OCI-LY7 (cell line): ENCODE measurements at regions not wholly inside any gene's neighbourhood (a gene's known extent, or its start where the extent isn't known, plus 50 kb on each side); places are given as distances from the start of the nearest gene placed in this dataset.

Source experiments
- BruUV-seq: library from RNA; stranded (reverse); fragments of 400-500 nt; replicated peaks from 2 replicates; lab custom pipeline; 2021; lab: Mats Ljungman, UMichigan
- CTCF ChIA-PET: fragments of 300-600 bp; sonication (Branson Sonifier 250); formaldehyde crosslinking; loops from one replicate; lab custom pipeline; 2022; ENCODE audit warnings: antibody characterized with exemption; ENCODE audit not compliant: unreplicated experiment; lab: Charles Lee
- POLR2A ChIA-PET: fragments of 300-600 bp; sonication (Branson Sonifier 250); formaldehyde crosslinking; loops from one replicate; lab custom pipeline; 2022; ENCODE audit warnings: antibody characterized with exemption; lab: Charles Lee
- DNase-seq: peaks from one replicate; pipeline ENCODE4 v3.0.0-alpha.2; 2015; ENCODE audit warnings: low spot score
- H2AFZ ChIP-seq: fragments of 200-600 bp; sonication (generic), shearing (Covaris generic); 2 replicates; pipeline ENCODE4 v1.6.1; 2014; ENCODE audit warnings: mild to moderate bottlenecking, antibody characterized with exemption, low read length, moderate library complexity
- H3K27ac ChIP-seq: fragments of 200-600 bp; sonication (generic); 2 replicates; pipeline ENCODE4 v1.5.1; 2014; ENCODE audit warnings: mixed run types, low read depth, mild to moderate bottlenecking, moderate library complexity, low read length, inconsistent platforms; ENCODE audit not compliant: poor library complexity, severe bottlenecking
- H3K36me3 ChIP-seq: fragments of 200-600 bp; sonication (generic); 2 replicates; pipeline ENCODE4 v1.6.1; 2014; ENCODE audit warnings: mild to moderate bottlenecking, antibody characterized with exemption, low read length, moderate library complexity, mixed read lengths; ENCODE audit not compliant: insufficient read depth
- H3K4me1 ChIP-seq: fragments of 200-600 bp; sonication (generic); 2 replicates; pipeline ENCODE4 v1.5.1; 2014; ENCODE audit warnings: mild to moderate bottlenecking, low read length; ENCODE audit not compliant: insufficient read depth, poor library complexity, severe bottlenecking
- H3K4me2 ChIP-seq: fragments of 200-600 bp; sonication (generic); 2 replicates; pipeline ENCODE4 v1.6.1; 2014; ENCODE audit warnings: mild to moderate bottlenecking, low read length
- H3K4me3 ChIP-seq: fragments of 200-600 bp; sonication (generic); 2 replicates; pipeline ENCODE4 v1.5.1; 2014; ENCODE audit warnings: mild to moderate bottlenecking, low read depth, low read length; ENCODE audit not compliant: poor library complexity, severe bottlenecking
- H3K79me2 ChIP-seq: fragments of 200-600 bp; sonication (generic); 2 replicates; pipeline ENCODE4 v1.6.1; 2016; ENCODE audit warnings: low read depth, mild to moderate bottlenecking, low read length, moderate library complexity, mixed read lengths; ENCODE audit not compliant: insufficient read depth
- H3K9me2 ChIP-seq: fragments of 200-600 bp; sonication (generic); 2 replicates; pipeline ENCODE4 v1.6.1; 2016; ENCODE audit warnings: mild to moderate bottlenecking, low read length, mixed read lengths; ENCODE audit not compliant: insufficient read depth
- H3K9me3 ChIP-seq: fragments of 200-600 bp; sonication (generic); 2 replicates; pipeline ENCODE4 v1.6.1; 2014; ENCODE audit warnings: mild to moderate bottlenecking, mixed run types, low read length, mixed read lengths
- H4K20me1 ChIP-seq: fragments of 200-600 bp; sonication (generic); 2 replicates; pipeline ENCODE4 v1.6.1; 2014; ENCODE audit warnings: mild to moderate bottlenecking, antibody characterized with exemption, low read length, moderate library complexity, mixed read lengths; ENCODE audit not compliant: insufficient read depth
- CTCF ChIP-seq: fragments of 200-600 bp; sonication (generic); conservative IDR thresholded peaks from 2 replicates; pipeline ENCODE4 v1.5.1; 2014; ENCODE audit warnings: mild to moderate bottlenecking, antibody characterized with exemption, low read length, moderate library complexity, mixed read lengths
- EZH2phosphoT487 ChIP-seq: fragments of 200-600 bp; sonication (generic); IDR thresholded peaks from 2 replicates; pipeline ENCODE4 v1.6.1; 2018; ENCODE audit warnings: low read depth, borderline replicate concordance, mild to moderate bottlenecking, mixed run types, antibody characterized with exemption, low read length, moderate library complexity, mixed read lengths
- intact Hi-C: fragments of 100-400 bp; cut with micrococcal nuclease; formaldehyde crosslinking; loops from one replicate; pipeline ENCODE4 v1.10.0; 2022; ENCODE audit not compliant: unreplicated experiment

DNA sequence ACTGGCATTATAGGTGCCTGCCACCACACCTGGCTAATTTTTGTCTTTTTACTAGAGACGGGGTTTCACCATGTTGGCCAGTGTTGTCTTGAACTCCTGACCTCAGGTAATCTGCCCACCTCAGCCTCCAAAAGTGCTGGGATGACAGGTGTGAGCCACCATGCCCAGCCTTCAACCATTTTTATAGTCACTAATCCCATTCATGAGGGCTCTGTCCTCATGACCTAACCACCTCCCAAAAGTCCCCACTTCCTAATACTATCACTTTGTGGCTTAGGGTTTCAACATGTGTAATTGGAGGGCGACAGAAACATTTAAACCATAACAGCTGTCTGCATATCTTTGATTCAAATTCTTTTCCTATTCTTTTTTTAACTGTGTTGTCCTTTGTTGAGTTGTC is 229.6 kb upstream of the AGA start:
- no TSS peak for BruUV-seq

DNA sequence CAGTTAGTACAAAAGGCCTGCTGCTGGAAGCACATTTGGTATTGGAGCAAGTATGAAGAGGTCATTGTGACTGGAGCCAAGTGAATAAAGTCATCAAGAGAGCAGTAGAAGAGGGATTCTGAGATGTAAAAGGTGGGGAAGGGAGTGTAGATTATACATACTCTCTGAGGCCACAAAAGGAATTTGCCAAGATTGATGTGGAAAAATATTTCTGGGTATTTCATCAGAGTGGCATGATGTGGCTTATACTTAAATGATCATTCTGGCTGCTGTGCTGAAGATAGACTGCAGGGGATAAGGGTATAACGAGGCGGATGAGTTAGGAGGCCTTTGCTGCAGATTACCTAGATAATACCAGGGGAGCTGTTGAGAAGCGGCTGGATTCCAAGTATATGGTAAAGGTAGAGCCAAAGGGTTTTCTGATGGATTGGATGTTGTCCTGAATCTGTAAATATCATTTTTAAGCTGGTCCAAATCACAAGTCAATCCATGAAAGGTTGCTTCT is 231.8 kb upstream of the AGA start:
- H3K79me2 ChIP-seq: no peaks in the 10 kb centered on the region
- H2AFZ ChIP-seq: no peak overlapping the region
- no peaks in the 10 kb centered on the region for H3K36me3 ChIP-seq
- no peak overlapping the region for H3K4me3 ChIP-seq
- H3K4me2 ChIP-seq: no peak overlapping the region
- TF ChIP-seq EZH2phosphoT487: no peak
- no peak for TF ChIP-seq CTCF
- H3K27ac ChIP-seq: no peak overlapping the region
- intact Hi-C loops: no loop called here
- no peaks in the 10 kb centered on the region for H4K20me1 ChIP-seq
- POLR2A ChIA-PET: interaction anchor here (0.6 kb wide), 1 partner anchor 526 kb away, joined by 4 read pairs; no protein-coding TSS in a partner anchor
- CTCF ChIA-PET: no interaction called here
- no TSS peak for BruUV-seq
- H3K9me3 ChIP-seq: no peaks in the 10 kb centered on the region
- H3K9me2 ChIP-seq: no peaks in the 10 kb centered on the region
- no peak for DNase-seq
- no peaks in the 10 kb centered on the region for H3K4me1 ChIP-seq

More for the DNA sequence above, 229.6 kb upstream of the AGA start:
- POLR2A ChIA-PET: no interaction called here
- DNase-seq: no peak
- Histone ChIP-seq H3K4me2 (no peak overlapping the region), H2AFZ (no peak overlapping the region), H3K9me3 (no peaks in the 10 kb centered on the region), H3K4me3 (no peak overlapping the region), H3K79me2 (no peaks in the 10 kb centered on the region), H4K20me1 (no peaks in the 10 kb centered on the region), H3K9me2 (no peaks in the 10 kb centered on the region), H3K27ac (no peak overlapping the region), H3K4me1 (no peaks in the 10 kb centered on the region), H3K36me3 (no peaks in the 10 kb centered on the region)
- intact Hi-C loops: no loop called here
- CTCF ChIA-PET: no interaction called here
- TF ChIP-seq CTCF: no peak
- no peak for TF ChIP-seq EZH2phosphoT487

DNA sequence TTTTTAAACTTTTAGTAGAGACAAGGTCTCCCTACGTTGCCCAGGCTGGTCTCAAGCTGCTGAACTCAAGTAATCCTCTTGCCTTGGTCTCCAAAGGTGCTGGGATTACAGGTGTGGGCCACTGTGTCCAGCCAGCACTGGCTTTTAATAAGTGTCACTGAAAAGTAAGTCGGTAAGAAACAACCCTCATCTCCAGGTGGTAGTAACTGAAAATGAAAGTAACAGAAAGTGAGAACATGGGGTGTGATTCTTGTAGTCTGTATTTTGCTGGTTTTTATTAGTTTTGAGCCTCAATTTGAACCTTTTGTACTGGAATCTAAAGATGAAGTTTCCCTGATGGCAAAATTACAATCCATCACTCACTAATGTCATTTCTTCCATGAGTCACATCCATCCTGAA is 238.1 kb upstream of the AGA start:
- Histone ChIP-seq H4K20me1 (no peaks in the 10 kb centered on the region), H3K9me3 (no peaks in the 10 kb centered on the region), H3K4me1 (no peaks in the 10 kb centered on the region), H3K4me2 (no peak overlapping the region), H3K27ac (no peak overlapping the region), H3K36me3 (no peaks in the 10 kb centered on the region), H3K4me3 (no peak overlapping the region), H3K79me2 (no peaks in the 10 kb centered on the region), H2AFZ (no peak overlapping the region), H3K9me2 (no peaks in the 10 kb centered on the region)
- intact Hi-C loops: no loop called here
- no peak for TF ChIP-seq EZH2phosphoT487
- TF ChIP-seq CTCF: no peak
- no peak for DNase-seq
- ChIA-PET POLR2A (no interaction called here), CTCF (no interaction called here)
- BruUV-seq: no TSS peak
